ENCODE measurements at regions not wholly inside any gene's neighbourhood (a gene's known extent, or its start where the extent isn't known, plus 50 kb on each side); places are given as distances from the start of the nearest gene placed in this dataset.

- TF ChIP-seq CTCF (conservative IDR thresholded peaks at IDR 0.05; ENCODE audit: low read depth, low read length) = no peak
- TF ChIP-seq POLR2A (IDR thresholded peaks at IDR 0.05; ENCODE audit: low read depth, low read length) = no peak
- TF ChIP-seq RAD21 (IDR thresholded peaks at IDR 0.05; ENCODE audit: low read length) = no peak
- no peak for TF ChIP-seq RCOR1 (IDR thresholded peaks at IDR 0.05; ENCODE audit: insufficient replicate concordance, low read length)
- no peak for TF ChIP-seq MXI1 (IDR thresholded peaks at IDR 0.05; ENCODE audit: borderline replicate concordance, low read depth, low read length)
- no peak for TF ChIP-seq SMC3 (IDR thresholded peaks at IDR 0.05; ENCODE audit: low read depth, low read length)
- TF ChIP-seq MAZ (IDR thresholded peaks at IDR 0.05; ENCODE audit: borderline replicate concordance, low read depth, low read length) = no peak
- TF ChIP-seq RFX5 (IDR thresholded peaks at IDR 0.05; ENCODE audit: low read depth, low read length) = no peak
- TF ChIP-seq BHLHE40 (IDR thresholded peaks at IDR 0.05; ENCODE audit: low read depth, low read length) = no peak
- TF ChIP-seq CHD1 (IDR thresholded peaks at IDR 0.05; ENCODE audit: low read depth, low read length) = no peak
- TF ChIP-seq USF2 (IDR thresholded peaks at IDR 0.05; ENCODE audit: low read depth, low read length) = no peak
- no peak for TF ChIP-seq ELK1 (IDR thresholded peaks at IDR 0.05; ENCODE audit: borderline replicate concordance, low read depth, low read length)
- TF ChIP-seq CEBPB (IDR thresholded peaks at IDR 0.05; ENCODE audit: low read depth, low read length) = no peak
Measured at GRCh38 chrX:5780821-5781220, 447.8 kb downstream of the NLGN4X start.

All from IMR-90 (cell line).